ENCODE measurements at regions not wholly inside any gene's neighbourhood (a gene's known extent, or its start where the extent isn't known, plus 50 kb on each side); places are given as distances from the start of the nearest gene placed in this dataset.

GRCh38 chrX:145630806-145631435 is 186.7 kb upstream of the SLITRK2 start:
- DNase-seq (ENCODE audit: low read depth in 2 of 3, low spot score in 2 of 3), result no peak

GRCh38 chrX:145631461-145631951 is 186.1 kb upstream of the SLITRK2 start:
- no peak for DNase-seq (ENCODE audit: low read depth in 2 of 3, low spot score in 2 of 3)

- DNase-seq (ENCODE audit: low read depth in 2 of 3, low spot score in 2 of 3), result no peak
Observed at GRCh38 chrX:145654486-145654885, 163.1 kb upstream of the SLITRK2 start.

DNA sequence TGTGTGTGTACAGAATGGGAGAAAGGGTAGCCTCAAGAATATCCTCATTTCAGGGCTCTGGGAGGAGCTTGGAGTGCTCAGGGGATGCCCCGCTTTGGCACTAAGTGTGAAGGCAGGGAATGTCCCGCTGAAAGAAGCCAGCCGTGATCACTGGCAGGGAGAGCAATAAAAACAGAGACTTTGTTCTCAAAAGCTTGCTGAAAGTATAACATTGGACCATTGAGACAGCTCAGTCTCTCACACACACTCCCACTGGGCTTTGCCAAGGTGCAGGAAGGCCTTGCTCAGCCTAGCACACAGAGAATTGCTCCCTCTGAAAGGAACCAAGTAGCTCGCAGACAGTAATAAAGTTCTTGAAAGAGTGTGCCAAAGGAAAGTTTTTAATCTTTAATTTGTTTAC is 143.8 kb upstream of the SLITRK2 start:
- no peak for DNase-seq (ENCODE audit: low read depth in 2 of 3, low spot score in 2 of 3)

- DNase-seq (ENCODE audit: low read depth in 2 of 3, low spot score in 2 of 3), result no peak
Observed at GRCh38 chrX:145677109-145677817, 140.4 kb upstream of the SLITRK2 start.

DNA sequence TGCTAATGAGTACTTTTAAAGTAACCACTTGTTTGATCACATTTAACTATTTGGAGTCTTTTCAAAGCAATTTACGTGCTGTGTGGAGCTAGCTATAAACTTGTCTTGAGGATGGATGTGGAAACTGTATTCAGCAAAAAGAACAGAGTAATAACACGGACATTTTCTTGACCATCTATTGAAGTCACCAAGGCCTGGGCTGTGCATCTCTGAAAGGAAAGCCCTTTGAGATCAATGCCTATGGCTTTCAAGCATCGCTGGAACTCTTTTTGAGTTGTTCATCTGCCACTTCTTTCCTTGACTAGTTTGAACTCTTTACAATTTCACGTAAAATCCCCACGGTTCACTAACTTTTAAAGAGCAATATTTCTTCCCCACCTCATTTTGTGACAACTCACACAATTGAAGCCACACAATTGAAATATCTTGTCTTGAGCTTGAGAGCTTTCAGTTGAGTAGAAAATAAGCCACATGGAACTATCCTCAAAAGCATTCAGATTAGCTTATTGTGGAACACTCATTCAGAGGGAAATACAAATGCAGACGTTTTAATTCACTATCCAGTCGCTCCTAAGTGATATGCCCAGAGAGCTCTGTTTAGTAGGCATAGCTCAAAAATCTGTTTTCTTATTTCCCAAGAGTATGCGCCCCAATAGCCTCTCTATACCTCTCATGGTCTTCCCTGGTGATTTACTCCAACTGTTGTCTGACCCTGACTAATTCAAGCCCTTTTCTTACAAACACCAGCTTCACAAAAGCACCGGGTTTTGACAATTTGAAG is 134.9 kb upstream of the SLITRK2 start:
- DNase-seq (ENCODE audit: low read depth in 2 of 3, low spot score in 2 of 3), result no peak

GRCh38 chrX:145687146-145687545 is 130.5 kb upstream of the SLITRK2 start:
- DNase-seq (ENCODE audit: low read depth in 2 of 3, low spot score in 2 of 3), result no peak

GRCh38 chrX:145687707-145688106 is 129.9 kb upstream of the SLITRK2 start:
- DNase-seq (ENCODE audit: low read depth in 2 of 3, low spot score in 2 of 3), result no peak

- DNase-seq (ENCODE audit: low read depth in 2 of 3, low spot score in 2 of 3), result no peak
Observed at GRCh38 chrX:145694048-145694447, 123.6 kb upstream of the SLITRK2 start.

DNA sequence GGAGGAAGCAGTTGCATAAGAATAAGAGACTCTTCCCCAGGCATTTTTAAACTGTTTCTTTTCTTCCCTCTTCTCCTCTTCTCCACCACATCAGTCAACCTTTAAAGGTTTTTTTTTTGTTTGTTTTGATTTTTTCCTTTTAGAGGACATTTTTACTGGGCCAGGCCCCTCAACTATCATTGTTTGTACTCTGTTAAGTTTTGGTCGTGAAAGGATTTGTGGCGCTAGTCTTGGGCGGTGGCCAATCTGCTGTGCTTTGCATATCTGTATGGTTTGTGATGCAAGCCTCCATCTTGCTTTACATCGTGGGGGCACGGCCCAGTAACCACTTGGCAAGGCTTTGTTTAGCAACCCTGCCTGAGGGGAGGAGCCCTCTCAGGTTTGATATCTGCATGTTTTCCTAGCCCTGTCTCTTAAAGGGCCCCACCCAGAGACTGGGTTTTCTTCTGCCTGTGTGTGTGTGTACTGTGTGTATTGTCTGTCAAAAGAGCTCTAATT is 101.9 kb upstream of the SLITRK2 start:
- DNase-seq (ENCODE audit: low read depth in 2 of 3, low spot score in 2 of 3), result no peak

DNA sequence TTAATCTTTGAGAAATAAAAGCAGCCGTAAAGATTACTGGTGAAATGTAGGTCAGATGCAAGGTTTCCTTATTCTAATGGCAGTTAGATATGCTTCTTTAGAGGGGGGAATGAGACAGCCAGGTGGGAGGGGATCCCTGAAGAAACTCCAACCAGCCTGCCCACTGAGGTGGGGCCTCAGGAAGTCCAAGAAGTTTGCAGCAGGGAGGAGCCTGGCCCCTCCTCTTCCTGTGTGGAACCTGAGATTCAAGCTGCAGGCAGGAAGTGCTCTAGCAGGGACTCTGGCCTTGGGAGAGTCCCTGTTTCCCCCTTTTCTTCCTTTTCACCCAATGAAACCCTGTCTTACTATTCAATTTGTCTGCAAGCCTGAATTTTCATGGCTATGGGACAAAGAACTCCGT is 101.4 kb upstream of the SLITRK2 start:
- DNase-seq (ENCODE audit: low read depth in 2 of 3, low spot score in 2 of 3), result no peak

- no peak for DNase-seq (ENCODE audit: low read depth in 2 of 3, low spot score in 2 of 3)
Observed at GRCh38 chrX:145727476-145727875, 90.2 kb upstream of the SLITRK2 start.

- DNase-seq (ENCODE audit: low read depth in 2 of 3, low spot score in 2 of 3), result no peak
Observed at GRCh38 chrX:145729635-145730034, 88.0 kb upstream of the SLITRK2 start.

- DNase-seq (ENCODE audit: low read depth in 2 of 3, low spot score in 2 of 3), result no peak
Observed at GRCh38 chrX:145735036-145735435, 82.6 kb upstream of the SLITRK2 start.

GRCh38 chrX:145751943-145752342 is 65.7 kb upstream of the SLITRK2 start:
- DNase-seq (ENCODE audit: low read depth in 2 of 3, low spot score in 2 of 3), result no peak
